ENCODE measurements at regions not wholly inside any gene's neighbourhood (a gene's known extent, or its start where the extent isn't known, plus 50 kb on each side); places are given as distances from the start of the nearest gene placed in this dataset.

DNA sequence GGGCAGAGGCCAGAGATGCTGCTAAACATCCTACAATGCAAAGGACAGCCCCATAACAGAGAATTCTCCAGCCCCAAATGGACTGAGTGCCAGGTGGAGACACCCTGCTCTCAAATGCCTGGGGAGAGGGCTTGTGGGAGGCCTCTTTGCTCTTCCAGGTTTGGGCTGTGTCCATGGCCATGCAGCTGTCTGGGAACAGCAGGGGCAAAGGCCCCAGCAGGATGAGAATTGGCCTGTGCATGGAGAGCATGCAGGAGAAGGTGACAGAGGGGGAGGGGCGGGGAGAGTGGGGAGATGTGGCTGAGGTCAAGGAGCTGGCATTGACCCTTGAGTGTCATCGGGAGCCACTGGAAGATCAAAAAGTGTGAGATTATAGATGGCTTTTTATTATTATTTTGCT, 111.5 kb upstream of the ERCC6L2 start:
- TF ChIP-seq CTCF (IDR thresholded peaks at IDR 0.05) (no peak), EP300 (IDR thresholded peaks at IDR 0.05) (no peak), POLR2AphosphoS5 (IDR thresholded peaks at IDR 0.05) (no peak)
